ENCODE measurements at regions not wholly inside any gene's neighbourhood (a gene's known extent, or its start where the extent isn't known, plus 50 kb on each side); places are given as distances from the start of the nearest gene placed in this dataset.

DNA sequence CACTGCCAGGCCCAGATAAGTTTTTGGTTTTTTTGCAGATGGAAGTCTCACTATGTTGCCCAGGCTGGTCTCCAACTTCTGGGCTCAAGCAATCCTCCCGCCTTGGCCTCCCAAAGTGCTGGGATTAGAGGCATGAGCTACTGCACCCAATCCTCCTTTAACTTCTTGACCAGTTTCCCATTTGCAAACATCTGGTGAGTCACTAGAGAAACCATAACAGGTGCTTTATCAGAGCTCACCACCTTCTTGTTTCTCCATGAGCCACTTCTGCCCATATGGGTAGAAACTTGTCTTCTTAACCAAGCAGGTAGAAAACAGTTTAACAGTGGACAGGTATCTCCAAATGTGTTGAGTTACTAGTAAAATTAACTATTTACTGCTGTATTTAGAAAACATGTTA lies 128.4 kb upstream of the AP1S2 start:
- DNase-seq (ENCODE audit: low read depth): no peak

DNA sequence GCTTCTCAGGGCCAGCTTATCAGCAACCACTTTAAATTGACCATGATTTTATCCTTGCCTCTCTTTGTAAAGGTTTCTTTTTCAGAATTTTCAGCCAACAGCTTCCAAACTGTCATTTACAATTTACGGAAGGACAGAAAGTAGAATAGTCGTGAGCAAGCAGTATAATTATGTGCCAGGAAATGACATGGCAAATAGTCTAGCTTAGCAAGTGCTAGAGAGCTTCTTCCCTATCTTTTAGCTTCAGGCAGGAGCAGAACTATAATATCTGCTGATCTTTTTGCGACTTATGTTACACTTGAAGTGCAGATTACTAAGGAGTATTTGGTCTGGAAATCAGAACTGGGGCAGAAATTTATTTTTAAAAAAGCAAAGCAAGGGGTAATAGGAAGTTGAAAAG lies 123.0 kb upstream of the AP1S2 start:
- no peak for DNase-seq (ENCODE audit: low read depth)

DNA sequence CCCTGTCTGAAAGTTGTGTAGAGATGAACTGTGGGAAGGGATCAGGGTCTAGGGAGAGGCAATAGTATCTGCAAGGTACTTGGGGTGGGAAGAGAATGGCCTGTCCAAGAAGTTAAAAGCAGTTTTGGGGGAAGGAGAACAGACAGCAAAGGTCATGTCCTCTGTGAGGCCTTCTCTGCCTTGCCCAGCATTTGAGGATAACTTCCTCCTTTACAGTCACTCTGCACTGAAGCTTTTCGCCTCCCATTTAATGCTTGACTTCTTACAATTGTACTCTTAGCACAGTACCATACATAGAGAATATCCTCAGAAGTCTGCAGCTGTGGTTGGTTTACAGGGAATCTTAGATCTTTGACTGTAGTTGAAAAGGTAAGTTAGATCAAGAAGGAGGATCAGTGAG lies 121.8 kb upstream of the AP1S2 start:
- no peak for DNase-seq (ENCODE audit: low read depth)

DNA sequence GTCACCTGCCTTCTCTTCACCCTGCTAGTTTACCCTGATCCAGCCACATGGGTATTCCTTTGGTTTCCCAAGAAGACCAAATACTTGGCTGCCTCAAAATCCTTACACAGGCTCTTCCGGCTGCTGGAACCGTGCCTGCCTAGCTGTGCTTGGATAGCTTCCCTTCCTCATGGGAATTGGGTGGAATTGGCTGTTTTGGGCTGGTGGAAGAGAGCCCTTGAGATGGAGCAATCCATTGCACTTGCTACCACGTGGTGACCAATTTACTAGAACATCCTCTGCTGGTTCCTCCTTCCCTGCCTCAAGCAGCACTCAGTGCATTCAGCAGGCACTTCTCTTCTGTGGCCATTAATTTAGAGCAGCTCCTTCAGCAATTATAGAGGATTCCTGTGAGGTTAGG lies 119.3 kb upstream of the AP1S2 start:
- no peak for DNase-seq (ENCODE audit: low read depth)

DNA sequence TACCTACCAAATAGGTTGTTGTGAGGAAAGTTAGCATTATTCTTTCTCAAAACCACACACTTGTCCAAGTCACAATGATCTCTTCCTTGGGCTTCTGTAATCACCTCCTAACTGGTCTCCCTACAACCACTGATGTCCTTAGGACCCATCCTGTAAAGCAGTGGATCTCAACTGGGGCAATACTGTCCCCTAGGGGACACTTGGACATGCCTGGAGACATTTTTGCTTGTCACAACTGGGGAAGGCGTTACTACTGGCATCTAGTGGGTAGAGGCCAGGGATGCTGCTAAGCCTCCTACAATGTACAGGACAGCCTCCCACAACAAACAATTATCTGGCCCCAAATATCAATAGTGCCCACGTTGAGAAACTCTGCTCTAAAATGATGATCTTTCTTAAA lies 118.7 kb upstream of the AP1S2 start:
- DNase-seq (ENCODE audit: low read depth): no peak

DNA sequence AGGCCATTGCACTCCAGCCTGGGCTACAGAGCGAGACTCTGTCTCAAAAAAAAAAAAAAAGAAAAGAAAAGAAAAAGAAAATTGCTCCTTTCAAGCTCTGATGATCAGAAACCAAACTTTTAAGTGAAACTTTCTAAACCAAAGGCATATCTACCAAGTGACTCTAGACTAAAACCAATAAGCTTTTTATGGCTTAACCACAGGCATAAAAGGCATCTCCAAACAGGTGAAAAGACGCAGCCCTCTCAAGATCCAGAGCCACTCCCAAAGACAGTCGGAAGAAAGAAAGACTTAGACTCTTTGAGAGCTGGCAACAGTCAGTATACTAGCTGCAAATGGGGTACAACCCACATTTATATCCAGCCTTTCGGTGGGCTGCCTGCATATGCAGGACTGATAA lies 117.1 kb upstream of the AP1S2 start:
- no peak for DNase-seq (ENCODE audit: low read depth)

DNA sequence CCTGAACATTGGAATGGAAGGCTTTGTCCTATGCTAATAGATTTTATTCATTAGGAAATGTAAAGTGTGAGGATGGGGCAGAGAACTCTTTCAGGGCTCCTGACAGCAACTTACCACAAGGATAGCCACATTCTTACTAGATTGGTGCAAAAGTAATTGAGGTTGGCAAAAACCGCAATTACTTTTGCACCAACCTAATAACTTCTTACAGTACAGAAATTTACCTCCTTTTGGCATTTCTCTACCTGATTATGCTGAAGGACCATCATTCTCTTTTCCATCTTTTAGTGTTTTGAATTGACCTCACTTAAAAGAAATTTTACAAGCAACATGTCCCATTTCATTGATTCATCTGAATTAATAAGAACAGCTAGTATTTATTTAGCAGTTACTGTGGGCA lies 109.2 kb upstream of the AP1S2 start:
- DNase-seq (ENCODE audit: low read depth): no peak

DNA sequence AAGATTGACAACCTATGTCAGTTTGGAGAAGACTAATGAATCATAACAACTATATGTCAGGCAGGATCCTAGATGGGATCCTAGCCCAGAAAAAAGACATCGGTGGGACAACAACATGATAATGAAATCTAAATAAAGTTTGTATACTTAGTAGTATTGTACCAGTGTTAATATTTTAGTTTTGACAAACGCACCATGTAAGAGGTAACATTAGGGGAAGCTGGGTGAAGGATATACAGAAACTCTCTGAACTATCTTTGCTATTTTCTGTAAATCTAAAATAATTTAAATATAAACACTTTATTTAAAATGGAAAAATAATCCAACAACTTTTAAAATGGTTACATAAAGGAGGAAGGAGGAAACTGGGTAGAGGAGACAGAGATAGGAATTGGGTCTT lies 105.6 kb upstream of the AP1S2 start:
- no peak for DNase-seq (ENCODE audit: low read depth)

DNA sequence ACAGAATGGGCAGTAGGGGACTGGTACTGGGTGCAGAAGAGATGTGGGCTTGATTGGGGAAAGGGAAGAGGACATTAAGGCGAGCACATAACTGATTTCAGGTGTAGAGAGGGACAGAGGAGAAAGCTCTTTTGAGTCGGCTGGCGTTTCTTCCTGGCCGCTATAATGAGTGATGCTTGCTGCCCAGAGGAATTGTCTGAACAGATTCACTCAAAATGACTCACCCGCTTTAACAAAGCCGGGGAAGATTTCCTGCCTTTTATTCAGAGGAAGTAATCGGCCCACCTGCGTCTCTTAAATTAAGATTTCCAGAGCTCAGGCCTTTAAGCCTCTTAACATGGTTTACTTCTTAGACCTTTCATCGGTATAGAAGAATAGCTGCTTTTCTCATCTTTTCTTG lies 102.1 kb upstream of the AP1S2 start:
- no peak for DNase-seq (ENCODE audit: low read depth)

DNA sequence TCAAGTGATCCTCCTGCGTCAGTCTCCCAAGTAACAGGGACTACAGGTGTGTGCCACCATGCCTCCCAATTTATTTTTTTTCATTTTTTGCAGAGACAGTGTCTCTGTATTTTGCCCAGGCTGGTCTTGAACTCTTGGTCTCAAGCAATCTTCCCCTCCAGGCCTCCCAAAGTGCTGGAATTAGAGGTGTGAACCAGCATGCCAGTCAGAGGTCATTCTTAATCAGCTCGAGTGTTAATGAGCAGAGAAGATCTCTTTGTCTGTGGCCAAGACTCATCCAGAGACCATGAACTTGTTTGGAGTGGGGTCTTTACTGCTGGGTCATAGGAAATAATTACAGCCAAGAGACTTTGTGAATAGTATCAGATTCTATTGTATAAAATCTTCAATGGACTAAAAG lies 99.2 kb upstream of the AP1S2 start:
- no peak for DNase-seq (ENCODE audit: low read depth)

DNA sequence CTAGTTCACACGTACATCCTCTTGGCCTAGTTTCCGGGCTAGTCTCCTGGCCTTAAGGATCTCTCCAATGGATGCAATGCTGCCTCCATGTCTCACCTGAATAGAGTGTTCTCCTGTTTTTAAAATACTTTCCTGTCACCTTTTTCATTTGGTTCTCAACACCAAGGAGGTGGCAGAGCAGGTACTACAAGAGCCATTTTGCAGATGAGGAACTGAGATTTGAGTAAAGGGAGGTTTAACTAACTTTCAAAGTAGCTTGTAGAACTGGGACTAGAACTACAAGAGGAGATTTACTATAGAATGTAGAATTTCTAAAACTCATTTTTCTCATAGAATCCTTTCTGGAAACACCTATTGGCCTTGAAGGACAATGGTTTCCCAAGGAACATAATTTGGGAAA lies 97.6 kb upstream of the AP1S2 start:
- no peak for DNase-seq (ENCODE audit: low read depth)

DNA sequence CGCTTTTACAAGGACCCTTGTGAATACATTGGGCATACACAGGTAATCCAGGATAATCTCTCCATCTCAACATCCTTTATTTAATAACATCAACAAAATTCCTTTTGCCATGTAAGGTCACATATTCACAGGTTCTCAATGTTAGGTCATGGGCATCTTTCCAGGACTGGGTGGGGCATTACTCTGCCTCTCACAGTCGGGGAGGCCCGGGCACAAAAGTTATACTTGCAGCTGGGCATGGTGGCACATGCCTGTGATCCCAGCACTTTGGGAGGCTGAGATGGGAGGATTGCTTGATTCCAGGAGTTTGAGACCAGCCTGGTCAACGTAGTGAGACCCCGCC lies 93.7 kb upstream of the AP1S2 start:
- no peak for DNase-seq (ENCODE audit: low read depth)

DNA sequence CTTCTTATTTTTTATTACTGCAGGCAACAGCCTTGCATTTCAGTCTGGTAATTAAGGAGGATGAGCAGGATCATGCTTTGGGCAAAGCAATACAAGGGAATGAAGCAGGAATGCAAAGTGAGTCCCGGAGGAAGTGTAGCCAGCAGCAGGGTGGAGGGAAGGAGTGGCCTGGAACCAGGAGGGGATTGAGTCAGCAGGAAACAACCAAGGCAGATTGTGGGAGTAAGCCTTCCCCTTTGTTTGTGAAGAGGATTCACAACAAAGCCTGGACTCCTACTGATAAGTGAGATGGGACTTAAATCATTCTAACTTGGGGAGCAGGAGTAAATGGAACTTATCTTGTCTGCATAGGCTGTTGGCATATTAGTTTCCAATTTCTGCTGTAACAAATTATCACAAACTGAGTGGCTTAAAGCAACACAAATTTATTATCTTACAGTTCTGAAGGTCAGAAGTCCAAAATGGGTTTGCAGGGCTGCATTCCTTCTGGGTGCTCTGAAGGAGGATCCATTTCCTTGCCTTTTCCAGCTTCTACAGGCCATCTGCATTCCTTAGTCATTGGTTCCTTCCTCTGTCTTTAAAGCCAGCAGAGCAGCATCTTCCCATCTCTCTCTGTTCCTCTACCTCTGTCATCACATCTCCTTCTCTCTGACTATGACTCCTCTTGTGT lies 93.2 kb upstream of the AP1S2 start:
- DNase-seq (ENCODE audit: low read depth): no peak

DNA sequence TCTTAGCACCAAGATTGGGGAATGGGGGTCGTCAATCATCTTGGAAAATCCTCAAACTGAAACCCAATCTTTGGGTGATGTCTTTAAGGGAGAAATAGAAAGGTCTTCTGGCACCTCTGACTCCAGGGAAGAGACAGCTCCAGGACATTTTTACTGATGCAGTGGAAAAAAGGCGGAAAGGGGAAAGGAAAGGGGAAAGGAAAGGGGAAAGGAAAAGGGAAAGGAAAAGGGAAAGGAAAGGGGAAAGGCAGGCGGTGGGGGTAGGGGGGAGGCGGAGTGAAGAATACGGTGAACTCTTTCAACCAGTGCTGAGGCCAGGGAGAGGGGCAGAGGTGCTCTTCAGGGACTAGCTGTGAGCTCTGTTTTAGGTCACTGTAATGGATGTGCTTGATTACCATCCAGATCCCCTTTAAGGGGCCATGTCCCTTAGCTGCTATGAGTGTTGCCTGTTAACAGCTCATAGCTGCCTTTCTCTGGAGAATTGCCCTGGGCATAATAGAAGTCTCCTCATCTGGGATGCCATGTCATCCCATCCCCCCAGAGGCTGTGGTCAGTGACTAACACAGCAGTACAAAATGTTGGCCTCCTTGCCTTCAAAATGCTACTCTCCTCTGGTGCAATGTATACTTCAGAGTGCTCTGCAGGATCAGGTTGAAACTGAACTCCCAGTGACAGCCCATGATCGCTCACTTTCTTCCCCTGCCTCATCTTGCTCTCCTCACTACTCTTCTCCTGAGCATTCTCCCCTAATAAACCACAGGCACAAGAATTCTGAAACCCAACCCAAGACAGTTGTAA lies 92.4 kb upstream of the AP1S2 start:
- DNase-seq (ENCODE audit: low read depth): no peak

DNA sequence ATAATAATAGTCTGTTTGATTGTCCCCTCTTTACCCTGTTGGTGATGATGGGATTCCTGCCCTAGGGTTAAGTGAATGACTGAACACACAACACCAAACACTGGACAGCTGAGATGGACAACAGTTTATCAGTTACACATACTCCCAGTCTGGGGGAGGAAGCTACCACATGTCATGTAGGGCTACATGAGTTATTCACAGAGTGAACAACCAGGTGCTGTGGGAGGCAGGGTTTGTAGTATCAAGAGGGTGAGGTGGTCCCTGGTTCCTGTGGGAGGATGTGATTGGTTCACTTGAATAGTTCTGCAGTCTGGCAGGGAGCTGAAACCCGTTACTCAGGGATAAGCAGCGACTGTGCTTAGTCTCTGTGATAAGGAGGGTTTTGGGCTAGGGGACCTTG lies 88.8 kb upstream of the AP1S2 start:
- DNase-seq (ENCODE audit: low read depth): no peak

DNA sequence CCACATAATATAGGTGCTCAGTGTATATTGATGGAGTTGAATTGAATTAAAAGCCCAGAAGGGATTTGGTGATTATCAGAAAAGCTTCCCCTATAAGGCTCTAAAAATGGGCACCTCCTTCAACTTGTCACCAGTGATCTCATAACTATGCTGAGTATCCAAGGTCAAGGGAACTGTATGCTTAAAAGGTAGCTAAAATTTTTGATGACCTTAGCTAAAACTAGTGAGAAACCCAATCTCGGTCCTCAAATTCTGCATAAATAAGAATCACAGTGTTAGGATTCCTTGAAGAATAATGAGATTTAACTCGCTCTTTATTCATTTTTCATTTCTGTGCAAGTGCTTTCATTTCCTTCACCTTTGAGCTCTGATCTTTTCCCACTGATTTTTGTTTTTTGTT lies 87.7 kb upstream of the AP1S2 start:
- DNase-seq (ENCODE audit: low read depth): no peak

DNA sequence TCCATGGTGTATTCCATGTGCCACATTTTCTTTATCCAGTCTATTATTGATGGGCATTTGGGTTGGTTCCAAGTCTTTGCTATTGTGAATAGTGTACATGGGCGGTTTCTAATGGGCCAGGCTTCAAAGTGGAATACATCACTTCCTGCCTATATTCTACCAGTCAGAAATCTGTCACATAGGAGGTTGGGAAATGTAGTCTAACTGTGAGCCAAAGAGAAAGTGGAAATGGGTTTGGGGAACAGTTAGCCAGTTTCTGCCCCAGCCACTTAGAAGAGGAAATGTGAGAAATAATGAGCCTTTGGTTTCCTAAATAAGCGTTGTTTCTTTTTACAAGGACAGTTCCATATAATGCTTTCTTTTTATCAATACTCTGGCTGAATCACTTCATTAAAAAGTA lies 85.1 kb upstream of the AP1S2 start:
- no peak for DNase-seq (ENCODE audit: low read depth)

DNA sequence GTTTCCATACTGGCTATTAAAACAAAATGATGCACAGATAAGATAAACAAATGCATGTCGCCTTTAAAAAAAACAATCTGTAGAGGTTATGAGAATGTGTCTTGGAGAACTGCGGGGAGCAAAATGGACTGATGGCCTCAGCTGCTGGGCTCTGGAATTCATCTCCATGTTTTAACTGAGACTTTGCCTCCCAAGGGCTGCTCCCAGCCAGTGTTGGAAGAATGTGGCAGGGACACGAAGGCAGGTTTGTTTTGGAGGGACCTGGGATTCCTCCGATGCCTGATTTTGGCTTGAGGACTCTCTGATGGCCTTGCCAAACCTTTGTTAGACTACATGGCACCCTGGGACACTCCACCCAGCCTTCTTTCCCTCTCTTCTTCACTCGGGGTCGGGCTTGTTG lies 83.5 kb upstream of the AP1S2 start:
- no peak for DNase-seq (ENCODE audit: low read depth)

DNA sequence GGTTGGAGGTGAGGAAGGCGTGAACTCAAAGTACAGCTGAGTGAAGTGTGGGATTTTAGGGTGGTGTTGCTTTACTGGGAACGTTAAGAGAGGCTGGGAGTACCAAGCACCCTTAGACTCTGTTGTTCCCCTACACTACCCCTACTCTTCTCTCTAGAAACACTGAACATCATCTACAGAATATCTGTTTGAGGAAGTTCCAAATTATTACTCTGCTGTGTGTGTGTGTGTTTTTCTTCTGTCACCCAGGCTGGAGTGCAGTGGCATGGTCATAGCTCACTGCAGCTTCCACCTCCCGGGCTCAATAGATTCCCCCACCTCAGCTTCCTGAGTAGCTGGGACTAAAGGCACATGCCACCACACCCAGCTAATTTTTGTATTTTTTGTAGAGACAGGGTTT lies 76.7 kb upstream of the AP1S2 start:
- DNase-seq (ENCODE audit: low read depth): no peak

DNA sequence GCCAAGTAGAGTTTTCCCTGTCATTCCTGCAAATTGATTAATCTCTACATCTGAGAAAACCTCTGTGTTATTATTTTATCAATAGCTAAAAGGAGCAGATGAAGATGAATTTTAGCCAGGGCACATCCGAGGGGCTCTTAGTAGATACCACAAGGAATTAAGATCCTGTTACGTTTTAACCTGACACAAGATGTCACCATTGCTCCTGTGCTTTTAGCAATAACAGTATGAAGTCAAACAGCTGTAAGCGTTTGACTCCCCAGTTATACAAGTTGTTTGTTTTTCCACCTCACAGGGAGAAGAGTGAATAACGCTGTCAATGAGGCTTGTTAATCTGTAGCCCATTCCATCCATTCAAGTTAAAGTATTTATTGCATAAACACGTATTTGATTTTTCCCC lies 76.0 kb upstream of the AP1S2 start:
- DNase-seq (ENCODE audit: low read depth): peak; percentile 28

DNA sequence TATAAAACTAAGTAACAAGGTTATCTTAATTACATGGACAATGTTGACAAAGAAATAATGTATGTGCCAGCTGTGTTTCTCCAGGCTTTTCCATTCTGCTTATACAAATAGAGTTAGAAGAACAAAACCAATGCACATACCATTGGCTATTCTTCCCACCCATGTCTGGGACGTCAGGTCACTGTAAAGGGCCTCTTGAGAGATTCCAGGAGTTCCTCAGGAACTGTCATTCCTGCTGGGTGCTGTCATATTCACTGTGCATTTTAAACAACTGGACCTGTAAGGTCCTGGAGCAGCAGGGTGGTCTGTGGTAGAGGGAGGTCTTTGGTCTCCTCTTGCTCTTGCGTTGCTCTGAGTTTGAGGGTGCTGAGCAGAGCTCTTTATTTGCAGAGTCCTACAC lies 74.6 kb upstream of the AP1S2 start:
- no peak for DNase-seq (ENCODE audit: low read depth)

DNA sequence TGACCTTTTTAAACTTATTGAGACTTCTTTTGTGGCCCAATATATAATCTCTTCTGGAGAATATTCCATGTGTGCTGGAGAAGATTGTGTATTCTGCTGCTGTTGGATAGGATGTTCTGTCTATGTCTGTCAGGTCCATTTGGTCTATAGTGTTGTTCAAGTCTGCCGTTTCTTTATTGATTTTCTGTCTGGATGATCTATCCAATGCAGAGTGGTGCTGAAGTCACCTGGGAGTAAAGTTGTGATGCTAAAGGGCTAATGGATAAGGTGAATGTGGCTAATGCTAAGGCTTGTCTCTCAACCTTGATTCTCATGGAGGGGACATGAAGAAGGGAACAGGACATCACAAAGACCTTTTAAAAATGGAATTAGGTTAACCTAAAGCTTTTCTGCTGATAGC lies 72.0 kb upstream of the AP1S2 start:
- no peak for DNase-seq (ENCODE audit: low read depth)

DNA sequence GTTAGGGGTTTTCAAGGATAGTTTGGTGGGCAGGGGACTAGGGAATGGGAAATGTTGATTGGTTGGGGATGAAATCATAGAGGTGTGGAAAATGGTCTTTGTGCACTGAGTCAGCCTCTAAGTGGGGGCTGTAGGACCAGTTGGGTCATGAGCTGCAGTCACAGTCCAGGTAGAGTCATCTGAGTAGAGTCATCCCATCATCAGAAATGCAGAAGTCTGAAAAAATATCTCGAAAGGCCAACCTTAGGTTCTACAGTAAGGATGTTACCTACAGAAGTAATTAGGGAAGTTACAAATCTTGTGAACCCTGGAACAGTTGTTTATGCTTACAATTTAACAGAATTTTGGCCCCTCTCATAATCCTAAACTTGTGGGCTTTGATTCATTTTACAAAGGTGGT lies 63.4 kb upstream of the AP1S2 start:
- DNase-seq (ENCODE audit: low read depth): no peak

DNA sequence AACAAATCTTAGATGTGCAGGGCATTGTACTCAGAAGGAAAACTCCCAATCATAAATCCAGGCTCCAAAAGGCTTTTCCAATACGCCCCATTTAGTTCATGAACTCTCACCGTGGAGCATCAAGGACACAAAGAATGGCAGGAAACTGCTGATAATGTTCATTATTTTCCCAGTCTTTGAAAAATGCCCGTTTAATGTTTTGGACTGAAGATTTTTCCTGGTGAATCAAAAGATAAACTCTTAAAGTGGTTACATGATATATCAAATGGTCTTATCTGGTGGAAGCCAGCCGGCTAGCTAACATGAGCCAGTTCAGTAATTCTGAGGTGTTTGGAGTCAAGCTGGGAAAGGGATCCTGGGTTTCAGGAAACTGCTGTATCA lies 62.1 kb upstream of the AP1S2 start:
- DNase-seq (ENCODE audit: low read depth): no peak

All from forelimb muscle (tissue), 1 donor.